ENCODE measurements at regions not wholly inside any gene's neighbourhood (a gene's known extent, or its start where the extent isn't known, plus 50 kb on each side); places are given as distances from the start of the nearest gene placed in this dataset.

DNA sequence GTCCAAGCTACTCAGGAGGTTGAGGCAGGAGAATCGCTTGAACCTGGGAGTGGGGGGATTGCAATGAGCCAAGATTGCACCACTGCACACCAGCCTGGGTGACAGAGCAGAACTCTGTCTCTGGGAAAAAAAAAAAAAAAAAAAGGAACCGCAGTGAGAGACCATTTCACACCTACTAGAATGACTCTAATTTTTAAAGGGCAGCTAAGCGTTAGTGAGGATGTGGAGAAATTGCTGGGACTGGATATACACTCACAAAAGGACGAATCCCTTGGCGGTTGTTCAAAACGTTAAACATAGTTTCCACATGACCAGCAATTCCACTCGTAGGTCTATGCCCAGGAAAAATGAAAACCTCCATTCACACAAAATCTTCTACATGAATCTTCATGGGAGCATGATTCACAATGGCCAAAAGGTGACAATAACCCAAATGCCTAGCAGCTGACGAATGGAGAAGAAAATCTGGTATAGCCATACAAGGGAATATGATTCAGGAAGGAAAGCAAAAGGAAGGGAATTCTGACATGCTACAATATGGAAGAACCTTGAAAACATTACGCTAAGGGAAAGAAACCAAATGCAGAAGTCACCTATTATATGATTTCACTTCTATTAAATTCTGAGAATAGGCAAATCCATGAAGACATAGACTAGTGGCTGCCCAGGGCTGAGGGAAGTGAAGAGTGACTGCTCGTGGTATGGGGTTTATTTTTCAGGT lies 127.0 kb downstream of the CHSY1 start:
- peak; percentile 98 for DNase-seq

DNA sequence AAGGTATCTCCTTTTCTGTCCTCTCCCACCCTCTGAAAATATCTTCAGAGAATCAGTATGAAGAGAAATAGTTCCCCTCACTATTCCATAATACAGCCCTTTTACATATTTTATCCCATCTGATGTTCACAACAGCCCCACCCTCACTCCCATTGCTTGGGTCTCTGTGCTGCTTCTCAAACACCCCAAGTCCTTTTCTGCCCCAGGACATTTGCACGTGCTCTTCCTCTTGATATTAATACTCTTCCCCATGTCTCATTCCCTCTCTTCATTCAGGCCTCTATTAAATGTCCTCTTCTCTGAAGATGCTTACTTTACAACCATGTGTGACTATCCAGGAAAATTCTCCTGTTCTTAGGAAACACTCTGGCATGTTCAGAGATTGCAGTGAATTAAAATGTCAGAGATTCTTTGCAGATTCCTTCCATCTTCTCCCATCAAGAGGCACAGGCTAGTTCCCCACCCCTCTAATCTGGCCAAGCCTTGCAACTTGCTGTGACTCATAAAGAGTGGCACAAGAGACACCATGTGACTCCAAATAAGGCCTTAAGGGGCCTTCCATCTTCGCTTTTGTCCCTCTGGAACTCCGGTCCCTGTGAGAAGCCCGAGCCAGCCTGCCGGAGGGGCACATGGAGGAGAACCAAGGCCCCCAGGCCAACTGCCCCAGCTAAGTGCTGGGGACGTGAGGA lies 128.5 kb downstream of the CHSY1 start:
- DNase-seq = peak; percentile 58

DNA sequence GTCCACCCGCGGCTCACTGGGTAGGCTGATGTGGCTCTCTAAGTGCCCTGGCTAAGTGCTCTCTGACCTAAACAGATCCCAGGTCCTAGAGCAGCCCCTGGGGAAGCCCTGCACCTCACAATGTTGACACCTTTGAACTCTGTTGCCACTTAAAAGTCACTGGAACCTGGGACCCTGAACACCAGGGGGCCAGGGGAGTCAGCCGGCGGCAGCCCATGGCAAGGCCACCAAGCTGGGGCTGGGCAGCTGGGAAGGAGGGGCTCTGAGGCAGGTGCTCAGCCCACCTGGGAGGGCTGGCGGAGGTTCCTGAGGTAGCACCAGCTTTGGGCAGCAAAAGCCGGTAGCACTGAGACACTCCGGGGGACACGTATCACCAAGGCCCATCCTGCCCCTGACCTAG lies 129.0 kb downstream of the CHSY1 start:
- DNase-seq = no peak

DNA sequence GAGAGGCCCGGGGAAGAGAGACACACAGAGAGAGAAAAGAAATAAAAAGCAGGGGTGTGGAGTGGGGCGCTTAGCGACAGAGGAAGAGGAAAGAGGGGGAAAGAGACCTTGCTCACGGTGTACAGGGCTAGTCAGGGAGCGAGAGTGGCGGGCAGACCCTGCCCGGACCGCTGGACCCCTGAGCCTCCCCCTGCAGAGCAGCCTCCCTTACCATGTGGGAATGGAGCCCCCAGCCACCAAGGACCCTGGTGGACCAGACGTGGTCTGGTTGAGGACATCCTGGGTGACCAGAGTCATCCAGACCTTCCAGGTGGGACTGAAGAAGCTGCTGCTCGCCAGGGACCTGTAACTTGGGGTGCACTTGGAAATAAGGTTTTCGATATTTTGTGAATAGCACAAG lies 129.6 kb downstream of the CHSY1 start:
- no peak for DNase-seq

DNA sequence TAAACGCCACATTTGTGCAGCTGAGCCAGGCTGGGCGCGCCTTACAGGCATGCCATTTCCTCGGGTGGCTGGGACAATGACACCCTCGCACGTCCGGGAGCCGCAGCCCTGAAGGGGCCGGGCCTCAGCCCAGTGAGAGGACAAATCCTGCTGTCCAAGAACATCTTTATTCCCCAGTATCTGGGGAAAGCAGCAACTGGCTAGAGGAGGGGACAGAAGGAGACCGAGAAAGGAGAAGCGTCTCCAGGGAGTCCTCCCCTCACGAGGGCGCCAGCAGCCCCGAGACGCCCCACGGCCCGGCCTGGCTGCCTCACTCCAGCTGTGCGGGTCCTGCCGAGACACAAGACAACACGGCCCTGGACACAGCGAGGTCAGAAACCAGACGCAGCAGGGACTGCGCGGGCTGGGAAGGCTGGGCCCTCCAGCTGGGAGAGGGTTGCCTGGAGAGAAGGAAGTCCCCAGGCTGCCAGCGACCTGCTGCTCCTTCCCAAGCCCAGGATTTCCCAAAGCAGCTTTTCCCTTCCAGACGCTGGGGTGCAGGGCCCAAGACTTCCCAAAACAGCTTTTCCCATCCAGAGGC lies 130.2 kb downstream of the CHSY1 start:
- peak; percentile 69 for DNase-seq

DNA sequence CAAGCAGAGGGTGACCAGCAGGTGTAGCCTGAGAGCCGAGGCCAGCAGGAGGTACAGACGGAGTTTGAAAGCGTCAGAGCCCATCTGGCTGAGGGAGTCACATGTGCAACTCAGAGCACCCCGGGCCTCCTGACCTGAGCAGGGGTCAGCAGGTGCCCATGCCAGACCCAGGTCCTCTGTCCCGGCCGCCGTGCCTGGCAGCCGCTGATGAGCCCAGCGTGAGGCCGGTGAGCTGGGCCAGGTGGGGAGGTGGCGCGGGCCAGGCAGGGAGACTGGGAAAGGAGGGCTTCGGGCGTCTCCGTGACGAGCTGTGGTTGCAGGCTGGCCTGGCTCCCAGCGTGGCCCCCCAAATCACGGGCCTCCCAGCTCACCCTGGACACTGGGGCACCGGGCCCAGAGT lies 130.9 kb downstream of the CHSY1 start:
- no peak for DNase-seq

DNA sequence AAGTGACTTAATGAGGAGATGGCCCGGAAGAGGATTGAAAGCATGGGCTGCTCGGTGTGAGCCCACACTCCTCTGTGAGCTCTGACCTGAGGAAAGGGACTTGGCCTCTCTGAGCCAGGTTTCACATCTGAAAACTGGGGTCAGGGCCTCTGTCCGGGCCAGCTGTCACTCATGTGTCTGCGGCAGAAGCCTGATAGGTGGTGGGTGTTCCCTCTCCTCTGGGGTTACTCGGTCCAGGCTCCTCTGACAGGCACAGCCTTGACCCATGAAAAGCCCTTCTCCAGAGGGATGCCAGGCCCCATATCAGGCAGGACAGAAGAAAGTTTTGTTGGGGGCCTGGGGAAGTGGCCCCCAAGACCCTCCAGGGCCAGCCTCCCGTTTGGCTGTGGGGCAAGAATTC lies 131.4 kb downstream of the CHSY1 start:
- DNase-seq = no peak

Data from EL (cell line).